Liver (tissue), 3 donors: ENCODE measurements at regions not wholly inside any gene's neighbourhood (a gene's known extent, or its start where the extent isn't known, plus 50 kb on each side); places are given as distances from the start of the nearest gene placed in this dataset.

Experiments used
- GABPA ChIP-seq, 2 donors: IDR thresholded peaks in 1 of 2; conservative IDR thresholded peaks in 1 of 2; 2 replicates each; pipeline ENCODE4 v1.6.1; 2016; ENCODE audit warnings: antibody characterized with exemption in 2 of 2, mild to moderate bottlenecking in 1 of 2, moderate library complexity in 1 of 2
- YY1 ChIP-seq: IDR thresholded peaks from 2 replicates; pipeline ENCODE4 v1.6.1; 2016; ENCODE audit warnings: antibody characterized with exemption, mild to moderate bottlenecking
- TF ChIP-seq, protein P1 (sequence below): fragments of 150-350 bp; IDR thresholded peaks from 2 replicates; pipeline ENCODE4 v1.5.1; 2017; ENCODE audit warnings: improper control_type of control experiment, low read depth, low read length; ENCODE audit not compliant: missing input control
- TF ChIP-seq, protein P2 (sequence below): IDR thresholded peaks from 2 replicates; pipeline ENCODE4 v1.6.1; 2016; ENCODE audit warnings: antibody characterized with exemption
- donor health status: healthy.
- donor health status: healthy.

DNA sequence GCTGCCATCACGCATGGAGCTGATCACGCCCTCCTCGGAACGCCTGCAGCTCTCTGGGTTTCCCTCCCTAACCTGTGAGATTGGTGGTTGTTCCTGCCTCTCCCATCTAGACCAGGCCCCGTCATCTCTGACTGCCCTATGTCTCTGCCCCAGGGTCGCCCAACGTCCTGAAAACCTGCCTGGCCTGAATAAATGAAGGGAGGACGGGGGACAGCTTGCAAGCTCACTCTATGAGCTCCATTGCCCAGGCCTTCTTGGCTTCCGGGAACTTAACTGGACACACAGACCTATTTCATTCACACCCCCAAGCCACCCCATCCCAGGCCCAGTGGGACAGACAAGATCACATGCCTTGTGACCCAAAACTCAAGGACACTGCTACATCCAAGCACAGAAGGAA is 274.2 kb downstream of the XXYLT1 start:
- TF ChIP-seq, protein P1, sequence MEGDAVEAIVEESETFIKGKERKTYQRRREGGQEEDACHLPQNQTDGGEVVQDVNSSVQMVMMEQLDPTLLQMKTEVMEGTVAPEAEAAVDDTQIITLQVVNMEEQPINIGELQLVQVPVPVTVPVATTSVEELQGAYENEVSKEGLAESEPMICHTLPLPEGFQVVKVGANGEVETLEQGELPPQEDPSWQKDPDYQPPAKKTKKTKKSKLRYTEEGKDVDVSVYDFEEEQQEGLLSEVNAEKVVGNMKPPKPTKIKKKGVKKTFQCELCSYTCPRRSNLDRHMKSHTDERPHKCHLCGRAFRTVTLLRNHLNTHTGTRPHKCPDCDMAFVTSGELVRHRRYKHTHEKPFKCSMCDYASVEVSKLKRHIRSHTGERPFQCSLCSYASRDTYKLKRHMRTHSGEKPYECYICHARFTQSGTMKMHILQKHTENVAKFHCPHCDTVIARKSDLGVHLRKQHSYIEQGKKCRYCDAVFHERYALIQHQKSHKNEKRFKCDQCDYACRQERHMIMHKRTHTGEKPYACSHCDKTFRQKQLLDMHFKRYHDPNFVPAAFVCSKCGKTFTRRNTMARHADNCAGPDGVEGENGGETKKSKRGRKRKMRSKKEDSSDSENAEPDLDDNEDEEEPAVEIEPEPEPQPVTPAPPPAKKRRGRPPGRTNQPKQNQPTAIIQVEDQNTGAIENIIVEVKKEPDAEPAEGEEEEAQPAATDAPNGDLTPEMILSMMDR = no peak
- TF ChIP-seq YY1 (no peak), GABPA (IDR thresholded peaks at IDR 0.05 in 1 of 2, conservative IDR thresholded peaks at IDR 0.05 in 1 of 2) (no peak)
- TF ChIP-seq, protein P2, sequence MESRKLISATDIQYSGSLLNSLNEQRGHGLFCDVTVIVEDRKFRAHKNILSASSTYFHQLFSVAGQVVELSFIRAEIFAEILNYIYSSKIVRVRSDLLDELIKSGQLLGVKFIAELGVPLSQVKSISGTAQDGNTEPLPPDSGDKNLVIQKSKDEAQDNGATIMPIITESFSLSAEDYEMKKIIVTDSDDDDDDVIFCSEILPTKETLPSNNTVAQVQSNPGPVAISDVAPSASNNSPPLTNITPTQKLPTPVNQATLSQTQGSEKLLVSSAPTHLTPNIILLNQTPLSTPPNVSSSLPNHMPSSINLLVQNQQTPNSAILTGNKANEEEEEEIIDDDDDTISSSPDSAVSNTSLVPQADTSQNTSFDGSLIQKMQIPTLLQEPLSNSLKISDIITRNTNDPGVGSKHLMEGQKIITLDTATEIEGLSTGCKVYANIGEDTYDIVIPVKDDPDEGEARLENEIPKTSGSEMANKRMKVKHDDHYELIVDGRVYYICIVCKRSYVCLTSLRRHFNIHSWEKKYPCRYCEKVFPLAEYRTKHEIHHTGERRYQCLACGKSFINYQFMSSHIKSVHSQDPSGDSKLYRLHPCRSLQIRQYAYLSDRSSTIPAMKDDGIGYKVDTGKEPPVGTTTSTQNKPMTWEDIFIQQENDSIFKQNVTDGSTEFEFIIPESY = no peak
